ENCODE measurements at regions not wholly inside any gene's neighbourhood (a gene's known extent, or its start where the extent isn't known, plus 50 kb on each side); places are given as distances from the start of the nearest gene placed in this dataset.

DNA sequence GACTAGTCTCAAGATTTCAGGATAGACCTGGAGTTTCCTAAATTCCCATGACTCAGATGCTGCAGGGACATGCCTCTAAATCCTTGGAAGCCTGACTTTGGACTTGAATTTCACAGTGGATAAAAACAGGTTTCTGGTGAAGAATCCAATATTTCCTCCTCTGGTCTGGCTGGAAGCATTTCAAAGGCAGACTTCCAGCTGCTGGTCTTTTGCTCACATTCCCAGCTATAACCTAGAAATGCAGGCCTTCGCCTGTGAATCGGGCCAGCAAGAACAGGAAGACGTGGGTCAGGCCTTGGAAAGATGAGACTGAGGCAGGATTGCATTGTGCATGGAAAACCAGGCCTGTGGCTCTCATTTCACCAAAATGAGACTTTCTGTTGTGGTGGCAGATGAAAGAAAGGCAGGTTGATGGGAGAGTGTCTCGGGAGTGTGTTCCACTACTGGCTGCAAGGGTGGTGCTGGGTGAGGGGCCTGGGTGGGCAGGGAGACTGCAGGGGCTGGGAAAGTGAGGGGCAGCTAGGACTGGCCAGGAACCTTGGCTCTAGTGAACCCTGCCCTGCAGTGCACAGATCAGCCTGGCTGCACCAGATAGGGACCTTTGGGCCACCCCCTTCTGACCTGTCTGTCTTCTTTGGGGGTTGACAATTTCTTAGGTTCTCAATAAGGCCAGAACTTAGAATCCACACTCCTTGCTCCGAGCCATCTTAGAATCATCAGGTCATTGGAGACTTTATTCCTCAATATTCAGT is 488.8 kb upstream of the MKI67 start:
- Mint-ChIP-seq H3K27ac (no peak overlapping the region), H3K36me3 (ENCODE audit: low read depth) (no peaks in the 10 kb centered on the region), H3K9me3 (no peaks in the 10 kb centered on the region), H3K27me3 (no peaks in the 10 kb centered on the region), H3K4me1 (ENCODE audit: low read depth) (no peaks in the 10 kb centered on the region), H3K4me3 (no peak overlapping the region)

DNA sequence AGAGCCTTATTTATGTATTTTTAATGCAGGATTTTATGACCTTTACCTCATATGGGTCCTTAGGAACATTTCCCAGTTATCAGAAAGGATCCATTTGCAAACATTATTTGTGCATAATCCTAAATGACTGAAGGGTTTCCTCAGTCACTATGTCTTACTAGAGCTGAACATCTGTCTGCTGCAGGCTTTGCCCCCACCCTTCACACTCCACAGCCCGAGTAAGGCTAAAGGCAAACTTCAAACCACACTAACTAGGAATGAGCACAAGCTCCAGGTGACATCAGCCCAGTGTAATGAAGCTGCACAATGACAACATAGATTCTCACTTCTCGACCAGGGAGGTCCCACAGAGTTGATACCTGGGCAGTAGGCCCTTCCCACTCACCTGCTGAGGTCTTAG is 491.3 kb upstream of the MKI67 start:
- no peaks in the 10 kb centered on the region for H3K27me3 Mint-ChIP-seq
- H3K4me3 Mint-ChIP-seq: no peak overlapping the region
- H3K36me3 Mint-ChIP-seq (ENCODE audit: low read depth): no peaks in the 10 kb centered on the region
- H3K27ac Mint-ChIP-seq: no peak overlapping the region
- no peaks in the 10 kb centered on the region for H3K9me3 Mint-ChIP-seq
- H3K4me1 Mint-ChIP-seq (ENCODE audit: low read depth): no peaks in the 10 kb centered on the region

DNA sequence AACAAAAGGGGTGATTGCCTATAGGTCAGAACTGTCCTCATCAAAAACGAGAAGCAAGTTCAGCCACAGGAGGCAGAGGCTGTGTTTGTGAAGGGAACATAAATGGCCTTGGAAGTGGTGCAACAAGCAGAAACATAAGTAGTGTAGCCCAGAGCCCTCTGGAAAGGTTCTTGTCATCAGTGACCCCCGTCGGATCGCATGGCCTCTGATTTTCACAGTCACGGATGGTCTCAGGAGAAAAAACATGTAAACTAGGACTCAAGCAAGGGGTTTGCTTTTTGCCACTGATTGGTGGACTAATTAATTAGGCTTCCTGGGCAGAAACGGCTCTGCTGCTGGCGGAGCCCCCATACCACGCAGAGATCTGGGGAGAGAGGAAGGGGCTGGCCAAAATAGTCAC is 496.5 kb upstream of the MKI67 start:
- Mint-ChIP-seq H3K36me3 (ENCODE audit: low read depth) (no peaks in the 10 kb centered on the region), H3K27ac (no peak overlapping the region), H3K4me1 (ENCODE audit: low read depth) (no peaks in the 10 kb centered on the region), H3K9me3 (no peaks in the 10 kb centered on the region), H3K27me3 (no peaks in the 10 kb centered on the region), H3K4me3 (no peak overlapping the region)

DNA sequence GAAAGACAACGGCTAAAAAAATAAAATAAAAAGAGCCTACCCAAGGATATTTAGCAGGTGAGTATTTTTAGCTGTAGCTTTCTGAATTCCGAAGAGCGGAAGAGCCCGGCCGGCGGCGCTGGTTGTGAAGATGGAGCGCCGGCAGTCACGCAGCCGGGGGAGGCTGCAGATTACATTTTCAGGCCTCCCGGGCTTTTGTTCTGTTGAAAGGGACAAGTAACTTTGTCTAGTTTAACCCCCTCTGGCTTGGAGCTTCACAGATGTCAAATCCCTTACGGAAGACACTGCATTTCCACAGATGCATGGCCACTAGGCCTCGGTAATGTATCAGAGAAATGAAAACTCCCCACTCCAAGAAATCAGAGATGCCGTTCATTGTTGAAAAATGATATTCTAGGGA is 497.6 kb upstream of the MKI67 start:
- Mint-ChIP-seq H3K4me1 (ENCODE audit: low read depth) (no peaks in the 10 kb centered on the region), H3K4me3 (no peak overlapping the region), H3K9me3 (no peaks in the 10 kb centered on the region), H3K27me3 (no peaks in the 10 kb centered on the region), H3K27ac (no peak overlapping the region), H3K36me3 (ENCODE audit: low read depth) (no peaks in the 10 kb centered on the region)

DNA sequence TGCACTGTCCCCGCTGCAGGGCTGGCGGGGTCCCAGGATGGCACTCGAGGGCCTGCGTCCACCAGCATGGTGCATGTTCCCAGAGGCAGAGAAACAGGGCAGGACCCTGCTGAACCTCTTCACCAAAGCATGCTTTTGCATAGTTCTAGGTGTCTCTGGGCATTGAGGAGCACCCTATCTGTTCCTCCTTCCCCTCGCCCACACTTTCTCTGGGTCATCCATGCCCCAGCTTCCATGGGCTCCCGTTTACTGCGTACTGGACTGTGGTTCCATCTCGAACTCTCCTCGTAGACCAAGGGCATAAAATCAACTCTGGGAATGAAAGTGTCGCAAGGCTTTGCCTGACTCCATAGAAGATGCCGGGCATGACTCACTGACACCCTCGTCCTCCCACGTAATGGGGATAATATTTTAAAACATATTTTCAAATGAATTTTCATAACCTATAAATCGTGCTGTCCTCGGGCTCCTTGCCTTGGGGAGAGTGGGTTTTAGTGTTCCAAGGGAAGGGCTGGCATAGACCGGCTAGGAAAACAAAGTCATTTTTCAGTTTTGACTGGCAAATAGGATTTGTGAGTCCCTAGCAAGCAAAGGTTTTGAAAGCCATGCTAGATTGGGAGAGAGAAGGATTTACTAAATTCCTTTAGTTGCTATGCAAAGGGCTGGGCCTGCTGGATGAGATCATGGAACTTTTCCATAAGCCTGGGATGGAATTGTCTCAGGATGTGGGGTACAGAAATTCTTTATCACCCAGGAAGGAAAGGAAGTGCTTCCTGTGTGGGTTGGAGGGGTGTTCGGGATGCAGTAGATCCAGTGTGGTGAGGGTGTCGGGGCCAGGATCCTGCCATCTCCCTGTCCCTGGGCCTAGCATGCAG is 498.7 kb upstream of the MKI67 start:
- H3K9me3 Mint-ChIP-seq: no peaks in the 10 kb centered on the region
- no peaks in the 10 kb centered on the region for H3K36me3 Mint-ChIP-seq (ENCODE audit: low read depth)
- H3K4me3 Mint-ChIP-seq: no peak overlapping the region
- H3K27ac Mint-ChIP-seq: no peak overlapping the region
- H3K27me3 Mint-ChIP-seq: no peaks in the 10 kb centered on the region
- H3K4me1 Mint-ChIP-seq (ENCODE audit: low read depth): no peaks in the 10 kb centered on the region

DNA sequence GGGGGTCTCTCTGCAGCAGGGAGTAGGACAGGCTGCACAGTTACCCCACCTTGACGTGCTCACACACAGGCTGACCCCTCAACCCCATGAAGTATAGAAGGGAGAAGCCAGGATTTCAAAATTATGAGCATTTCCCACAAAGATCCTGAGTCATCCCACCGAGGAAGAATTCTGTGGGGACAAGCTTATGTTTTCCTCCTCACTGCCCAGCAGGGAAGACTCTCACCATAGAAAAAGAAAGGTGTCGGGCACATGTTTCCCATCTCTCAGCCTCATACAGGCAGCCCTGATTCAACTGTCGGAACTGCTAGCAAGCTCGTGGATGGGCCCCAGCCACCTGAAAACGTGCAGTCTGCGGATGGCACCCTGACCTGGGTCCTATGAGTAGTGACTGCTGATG is 499.7 kb upstream of the MKI67 start:
- Mint-ChIP-seq H3K4me3 (no peak overlapping the region), H3K36me3 (ENCODE audit: low read depth) (no peaks in the 10 kb centered on the region), H3K4me1 (ENCODE audit: low read depth) (no peaks in the 10 kb centered on the region), H3K9me3 (no peaks in the 10 kb centered on the region), H3K27me3 (no peaks in the 10 kb centered on the region), H3K27ac (no peak overlapping the region)

DNA sequence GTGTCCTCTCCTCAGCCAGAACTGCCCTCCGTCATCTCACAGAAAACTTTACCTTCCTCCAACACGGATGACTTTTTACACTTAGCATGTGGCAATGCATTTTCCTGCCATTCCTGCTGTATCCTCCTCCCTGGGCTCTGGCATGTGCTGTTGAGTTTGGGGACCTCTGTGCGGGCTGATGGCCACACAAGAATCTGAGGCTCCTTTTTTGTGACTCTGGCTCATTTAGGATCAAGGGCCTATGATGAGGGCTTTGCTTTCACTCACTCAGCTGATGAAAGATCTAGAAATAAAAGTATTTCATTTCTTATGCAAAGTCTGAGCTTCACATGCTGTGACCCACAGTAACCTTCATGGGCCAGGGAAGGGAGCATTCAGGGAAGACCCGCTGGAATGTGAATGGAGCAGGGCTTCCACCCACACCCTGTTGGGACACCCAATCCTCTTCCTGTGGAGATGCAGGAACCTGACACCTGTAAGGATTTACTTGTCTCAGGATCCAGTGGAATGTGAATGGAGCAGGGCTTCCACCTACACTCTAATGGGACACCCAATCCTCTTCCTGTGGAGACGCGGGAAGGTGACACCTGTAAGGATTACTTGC is 500.3 kb upstream of the MKI67 start:
- H3K4me3 Mint-ChIP-seq: no peak overlapping the region
- H3K27me3 Mint-ChIP-seq: no peaks in the 10 kb centered on the region
- no peaks in the 10 kb centered on the region for H3K9me3 Mint-ChIP-seq
- H3K27ac Mint-ChIP-seq: no peak overlapping the region
- no peaks in the 10 kb centered on the region for H3K4me1 Mint-ChIP-seq (ENCODE audit: low read depth)
- no peaks in the 10 kb centered on the region for H3K36me3 Mint-ChIP-seq (ENCODE audit: low read depth)

DNA sequence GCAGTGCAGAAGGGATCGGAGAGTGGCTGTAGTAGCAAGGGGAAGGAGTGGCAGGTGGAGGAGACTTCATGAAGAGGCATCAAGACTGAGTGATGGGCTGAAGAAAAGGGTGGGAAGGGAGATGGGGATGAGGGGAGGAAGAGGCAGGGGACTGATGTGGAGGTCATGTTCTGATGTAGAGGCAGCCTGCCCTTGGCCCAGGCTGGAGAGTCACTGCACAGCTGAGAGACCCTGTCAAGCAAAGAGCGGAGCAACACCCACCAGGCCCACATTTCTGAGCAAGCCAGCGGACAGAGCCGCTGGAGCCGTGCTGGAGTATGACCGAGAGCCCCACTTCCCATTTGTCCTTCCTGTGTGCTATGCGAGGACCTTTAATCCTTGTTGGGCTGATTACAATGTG is 501.6 kb upstream of the MKI67 start:
- Mint-ChIP-seq H3K27ac (no peak overlapping the region), H3K4me1 (ENCODE audit: low read depth) (no peaks in the 10 kb centered on the region), H3K4me3 (no peak overlapping the region), H3K9me3 (no peaks in the 10 kb centered on the region), H3K27me3 (no peaks in the 10 kb centered on the region), H3K36me3 (ENCODE audit: low read depth) (no peaks in the 10 kb centered on the region)

DNA sequence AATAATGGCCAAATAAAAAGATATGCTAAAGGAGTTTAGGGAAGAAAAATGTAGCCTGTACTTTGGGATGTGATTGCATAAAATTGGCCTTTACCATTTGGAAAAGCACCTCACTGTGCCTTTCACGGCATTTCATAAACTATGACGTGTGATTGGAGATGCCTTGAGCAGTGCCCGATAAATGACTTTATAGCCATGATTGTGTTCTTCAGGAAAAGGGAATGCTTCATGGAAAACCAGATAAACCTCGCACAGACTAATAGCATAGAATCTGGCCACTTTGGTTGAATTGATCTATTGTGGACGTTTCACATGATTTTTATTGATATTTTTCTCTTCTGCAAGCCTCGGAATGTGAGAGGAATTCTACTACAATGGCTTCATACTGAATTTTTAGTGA is 502.0 kb upstream of the MKI67 start:
- H3K4me3 Mint-ChIP-seq: no peak overlapping the region
- no peak overlapping the region for H3K27ac Mint-ChIP-seq
- no peaks in the 10 kb centered on the region for H3K4me1 Mint-ChIP-seq (ENCODE audit: low read depth)
- no peaks in the 10 kb centered on the region for H3K36me3 Mint-ChIP-seq (ENCODE audit: low read depth)
- H3K27me3 Mint-ChIP-seq: no peaks in the 10 kb centered on the region
- no peaks in the 10 kb centered on the region for H3K9me3 Mint-ChIP-seq

DNA sequence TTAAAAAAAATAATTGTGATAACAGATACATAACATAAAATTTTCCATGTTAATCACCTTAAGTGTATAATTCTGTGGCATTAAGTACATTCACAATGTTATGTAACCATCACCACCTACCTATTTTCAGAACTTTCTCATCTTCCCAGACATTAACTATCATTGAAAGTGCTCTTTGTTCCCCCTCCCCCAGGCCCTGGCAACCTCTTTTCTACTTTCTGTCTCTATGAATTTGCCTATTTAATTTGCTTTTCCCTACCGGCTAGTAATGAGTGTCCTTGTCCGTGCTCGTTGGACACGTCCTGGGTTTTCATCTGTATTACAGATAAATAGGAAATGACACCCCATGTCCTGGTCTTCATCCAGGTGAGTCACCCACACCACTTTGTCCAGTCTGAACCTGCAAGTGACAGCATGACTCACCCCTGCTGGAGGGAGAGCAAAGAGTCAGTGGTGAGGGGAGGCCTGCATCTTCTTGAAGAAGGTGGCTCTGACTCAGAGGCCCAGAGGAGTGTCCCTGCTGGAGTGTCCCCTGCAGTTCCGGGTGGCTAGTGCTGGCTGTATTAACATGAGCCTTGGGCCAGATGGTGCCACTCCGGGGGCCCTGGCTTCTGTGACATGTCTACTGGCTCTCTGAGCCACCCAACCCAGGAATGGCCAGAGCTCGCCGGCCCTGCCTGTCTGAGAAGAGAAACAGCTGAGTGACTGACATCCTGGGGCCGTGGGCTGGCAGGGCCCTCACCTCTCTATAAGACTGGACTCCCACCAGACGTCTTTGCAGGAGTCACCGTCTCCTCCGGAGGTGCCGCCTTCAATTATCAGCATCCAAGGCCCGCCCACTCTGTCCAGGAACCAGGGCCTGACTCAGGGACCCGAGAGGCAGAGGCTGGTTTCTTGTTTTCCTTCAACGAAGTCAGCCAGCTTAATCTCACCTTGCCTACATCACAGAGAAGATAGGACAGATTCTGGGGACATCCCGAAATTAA is 503.2 kb upstream of the MKI67 start:
- Mint-ChIP-seq H3K9me3 (no peaks in the 10 kb centered on the region), H3K27me3 (no peaks in the 10 kb centered on the region), H3K4me3 (no peak overlapping the region), H3K27ac (no peak overlapping the region), H3K4me1 (ENCODE audit: low read depth) (no peaks in the 10 kb centered on the region), H3K36me3 (ENCODE audit: low read depth) (no peaks in the 10 kb centered on the region)

DNA sequence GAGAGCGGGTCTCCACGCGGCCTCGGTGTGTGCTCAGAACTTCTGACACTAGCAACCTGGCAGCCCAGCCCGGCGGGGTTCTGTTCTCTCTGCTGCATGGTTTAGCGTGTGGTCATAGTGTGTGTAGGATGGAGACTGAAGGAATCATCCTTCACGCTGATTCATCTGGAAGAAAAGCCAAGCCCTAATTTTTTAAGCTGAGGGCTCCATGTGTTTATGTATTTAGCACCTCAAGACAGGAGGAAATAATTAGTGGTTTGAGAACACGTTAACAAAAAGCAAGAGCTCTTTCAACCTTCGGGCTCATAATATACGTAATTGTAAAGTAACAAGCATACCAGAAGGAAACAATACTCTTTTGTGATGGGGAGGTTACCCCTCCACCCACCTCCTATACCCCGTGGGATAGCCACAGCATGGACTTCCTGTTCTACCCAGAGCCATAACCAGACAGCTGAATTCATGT is 504.6 kb upstream of the MKI67 start:
- H3K27ac Mint-ChIP-seq: no peak overlapping the region
- H3K36me3 Mint-ChIP-seq (ENCODE audit: low read depth): no peaks in the 10 kb centered on the region
- no peaks in the 10 kb centered on the region for H3K9me3 Mint-ChIP-seq
- no peak overlapping the region for H3K4me3 Mint-ChIP-seq
- H3K4me1 Mint-ChIP-seq (ENCODE audit: low read depth): no peaks in the 10 kb centered on the region
- peaks cover 4% of the 10 kb centered on the region for H3K27me3 Mint-ChIP-seq

DNA sequence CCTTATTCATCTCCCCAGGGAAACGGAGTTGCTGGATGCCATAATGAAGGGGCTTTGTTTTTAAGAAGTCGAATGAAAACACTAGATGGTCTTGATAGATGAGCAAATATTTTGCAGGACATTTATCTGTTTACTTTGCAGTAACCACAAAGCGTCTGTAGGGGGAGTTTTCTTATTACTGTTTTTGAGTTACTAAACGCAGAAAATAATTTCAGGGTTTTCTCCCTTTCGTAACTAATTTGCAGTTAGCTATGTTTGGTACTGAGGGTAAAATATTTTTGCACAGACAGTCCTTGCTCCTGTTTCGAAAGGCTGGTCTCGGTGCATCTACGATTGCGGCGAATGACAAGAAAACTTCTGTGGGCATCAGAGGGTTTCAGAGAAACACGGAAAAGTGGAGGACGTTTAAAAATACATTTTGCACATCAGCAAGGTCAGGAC is 505.6 kb upstream of the MKI67 start:
- Mint-ChIP-seq H3K36me3 (ENCODE audit: low read depth) (no peaks in the 10 kb centered on the region), H3K27ac (no peak overlapping the region), H3K4me3 (no peak overlapping the region), H3K27me3 (peaks cover 4% of the 10 kb centered on the region), H3K9me3 (no peaks in the 10 kb centered on the region), H3K4me1 (ENCODE audit: low read depth) (no peaks in the 10 kb centered on the region)

DNA sequence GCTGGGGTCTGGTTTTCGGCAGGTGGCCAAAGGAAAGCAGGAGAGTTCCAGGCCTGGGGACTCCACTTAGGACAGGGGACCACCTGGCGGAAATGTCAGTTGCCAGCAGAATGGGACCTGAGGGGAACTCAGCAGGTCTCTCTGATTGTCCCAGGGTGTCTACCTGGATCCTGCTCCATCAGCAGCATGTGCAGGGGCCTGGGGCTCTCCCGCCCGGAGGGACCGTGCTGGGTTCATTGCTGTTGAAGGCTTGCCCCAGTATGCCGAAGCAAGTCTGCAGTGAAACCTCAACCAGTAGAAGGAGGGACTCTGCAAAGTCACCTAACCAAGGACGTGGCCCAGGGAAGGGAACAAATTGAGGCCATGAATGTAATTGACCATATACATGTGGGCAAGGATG is 506.5 kb upstream of the MKI67 start:
- H3K9me3 Mint-ChIP-seq: peaks cover 6% of the 10 kb centered on the region
- H3K27ac Mint-ChIP-seq: no peak overlapping the region
- peaks cover 4% of the 10 kb centered on the region for H3K27me3 Mint-ChIP-seq
- H3K4me3 Mint-ChIP-seq: no peak overlapping the region
- no peaks in the 10 kb centered on the region for H3K36me3 Mint-ChIP-seq (ENCODE audit: low read depth)
- no peaks in the 10 kb centered on the region for H3K4me1 Mint-ChIP-seq (ENCODE audit: low read depth)

DNA sequence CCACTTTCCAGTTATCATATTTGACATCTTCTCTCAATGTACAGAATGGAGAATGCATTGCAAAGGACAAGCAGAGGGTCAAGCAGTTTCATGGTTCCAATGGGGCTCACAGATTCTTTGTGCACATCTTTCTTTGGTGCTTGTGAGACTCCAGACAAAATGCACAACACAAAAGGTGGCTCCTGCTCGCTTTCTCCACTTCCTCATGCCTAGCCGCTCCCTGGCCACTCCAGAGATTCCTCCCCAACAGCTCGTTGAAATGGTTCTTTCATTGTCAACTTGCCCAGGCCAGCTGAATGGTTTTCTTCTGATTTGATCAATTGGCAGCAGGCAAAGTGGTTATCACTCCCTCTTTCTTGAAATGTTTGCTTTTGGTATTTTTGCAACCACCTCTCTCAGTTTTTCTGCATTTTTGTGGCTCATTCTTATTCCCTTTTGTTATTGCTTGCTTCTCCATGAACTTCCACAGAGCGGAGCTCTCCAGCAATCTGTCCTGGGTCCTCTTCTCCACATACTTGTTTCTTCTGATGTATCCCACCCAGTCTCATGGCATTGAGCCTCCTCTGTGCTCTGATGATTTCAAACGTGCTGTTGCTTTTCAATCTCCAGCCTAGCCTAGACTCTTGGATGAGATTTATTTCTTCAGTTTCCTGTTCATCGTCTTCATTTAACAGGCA is 507.8 kb upstream of the MKI67 start:
- Mint-ChIP-seq H3K27ac (no peak overlapping the region), H3K27me3 (peaks cover 4% of the 10 kb centered on the region), H3K36me3 (ENCODE audit: low read depth) (no peaks in the 10 kb centered on the region), H3K9me3 (peaks cover 6% of the 10 kb centered on the region), H3K4me1 (ENCODE audit: low read depth) (no peaks in the 10 kb centered on the region), H3K4me3 (no peak overlapping the region)

Data from stimulated activated naive CD8-positive, alpha-beta T cell treated with anti-CD3 and anti-CD28 coated beads, Interleukin-15, Interleukin-2, amounts not matched to agents 100 ng/mL and 50 ng/mL, for 24 hours (primary cell).